Lower leg skin (tissue), 3 donors: ENCODE measurements at regions not wholly inside any gene's neighbourhood (a gene's known extent, or its start where the extent isn't known, plus 50 kb on each side); places are given as distances from the start of the nearest gene placed in this dataset.

Source experiments
- POLR2A ChIP-seq, 2 donors: fragments of 450-650 bp; IDR thresholded peaks; one replicate each; pipeline ENCODE4 v1.6.1; 2016 to 2017; ENCODE audit warnings: antibody characterized with exemption in 2 of 2, mild to moderate bottlenecking in 1 of 2, moderate library complexity in 1 of 2
- TF ChIP-seq, protein P1 (sequence below), 3 donors: fragments of 450-650 bp; IDR thresholded peaks; one replicate each; pipeline ENCODE4 v1.5.1; 2016; ENCODE audit warnings: antibody characterized with exemption in 3 of 3, mild to moderate bottlenecking in 3 of 3, moderate library complexity in 2 of 3

DNA sequence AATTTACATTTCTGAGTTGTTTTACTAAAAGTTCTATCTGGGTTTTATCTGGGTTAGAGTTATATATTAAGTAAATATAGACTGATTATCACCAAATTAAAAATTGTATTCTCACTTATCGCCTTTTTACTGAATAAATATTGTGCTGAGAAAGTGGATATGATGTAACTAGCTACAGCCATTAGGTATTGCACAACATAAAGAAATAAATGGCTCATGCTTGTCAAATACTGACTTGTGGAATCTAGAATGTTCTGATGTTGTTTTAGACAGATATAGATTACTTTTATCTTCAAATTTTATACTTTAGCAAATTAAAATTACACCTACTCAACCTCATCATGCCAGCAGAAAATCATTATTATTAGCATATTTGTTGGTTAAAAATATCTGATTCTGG, 1277.1 kb upstream of the MIR17HG start:
- TF ChIP-seq, protein P1, sequence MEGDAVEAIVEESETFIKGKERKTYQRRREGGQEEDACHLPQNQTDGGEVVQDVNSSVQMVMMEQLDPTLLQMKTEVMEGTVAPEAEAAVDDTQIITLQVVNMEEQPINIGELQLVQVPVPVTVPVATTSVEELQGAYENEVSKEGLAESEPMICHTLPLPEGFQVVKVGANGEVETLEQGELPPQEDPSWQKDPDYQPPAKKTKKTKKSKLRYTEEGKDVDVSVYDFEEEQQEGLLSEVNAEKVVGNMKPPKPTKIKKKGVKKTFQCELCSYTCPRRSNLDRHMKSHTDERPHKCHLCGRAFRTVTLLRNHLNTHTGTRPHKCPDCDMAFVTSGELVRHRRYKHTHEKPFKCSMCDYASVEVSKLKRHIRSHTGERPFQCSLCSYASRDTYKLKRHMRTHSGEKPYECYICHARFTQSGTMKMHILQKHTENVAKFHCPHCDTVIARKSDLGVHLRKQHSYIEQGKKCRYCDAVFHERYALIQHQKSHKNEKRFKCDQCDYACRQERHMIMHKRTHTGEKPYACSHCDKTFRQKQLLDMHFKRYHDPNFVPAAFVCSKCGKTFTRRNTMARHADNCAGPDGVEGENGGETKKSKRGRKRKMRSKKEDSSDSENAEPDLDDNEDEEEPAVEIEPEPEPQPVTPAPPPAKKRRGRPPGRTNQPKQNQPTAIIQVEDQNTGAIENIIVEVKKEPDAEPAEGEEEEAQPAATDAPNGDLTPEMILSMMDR (IDR thresholded peaks at IDR 0.05): no peak
- TF ChIP-seq POLR2A (IDR thresholded peaks at IDR 0.05): no peak
